Upper lobe of left lung (tissue), 4 donors: ENCODE measurements at regions not wholly inside any gene's neighbourhood (a gene's known extent, or its start where the extent isn't known, plus 50 kb on each side); places are given as distances from the start of the nearest gene placed in this dataset.

Experiments
- POLR2AphosphoS5 ChIP-seq, 2 donors: sonication (generic); formaldehyde crosslinking; IDR thresholded peaks; one replicate each; pipeline ENCODE4 v1.5.1; 2017; ENCODE audit warnings: antibody characterized with exemption in 2 of 2
- TF ChIP-seq, protein P1 (sequence below), 6 experiments: fragments of 450-650 bp in 4 of 6; fragments of 200-600 bp in 2 of 6; sonication (generic) in 2 of 6; IDR thresholded peaks; one replicate each; pipeline ENCODE4 v1.5.1; 2016 to 2019; ENCODE audit warnings: antibody characterized with exemption in 6 of 6

DNA sequence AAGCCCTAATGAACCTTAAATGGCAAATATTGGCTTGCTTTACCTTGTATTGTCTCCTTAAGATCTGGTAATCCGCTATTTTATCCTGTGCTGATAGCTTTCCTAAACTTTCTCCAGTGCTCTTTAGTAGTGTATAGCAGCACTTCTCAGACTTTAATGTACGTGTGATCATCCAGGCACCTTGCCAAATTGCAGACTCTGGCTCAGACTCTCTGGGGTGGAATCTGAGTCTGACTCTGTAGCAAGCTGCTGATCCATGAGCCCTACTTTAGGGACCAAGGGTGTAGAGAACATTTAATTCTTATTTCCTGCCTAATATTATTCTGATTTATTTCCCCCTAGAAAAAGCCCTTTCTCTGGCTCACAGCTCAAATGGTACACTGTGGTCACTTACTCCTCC is 518.8 kb upstream of the ZNF385D start:
- TF ChIP-seq, protein P1, sequence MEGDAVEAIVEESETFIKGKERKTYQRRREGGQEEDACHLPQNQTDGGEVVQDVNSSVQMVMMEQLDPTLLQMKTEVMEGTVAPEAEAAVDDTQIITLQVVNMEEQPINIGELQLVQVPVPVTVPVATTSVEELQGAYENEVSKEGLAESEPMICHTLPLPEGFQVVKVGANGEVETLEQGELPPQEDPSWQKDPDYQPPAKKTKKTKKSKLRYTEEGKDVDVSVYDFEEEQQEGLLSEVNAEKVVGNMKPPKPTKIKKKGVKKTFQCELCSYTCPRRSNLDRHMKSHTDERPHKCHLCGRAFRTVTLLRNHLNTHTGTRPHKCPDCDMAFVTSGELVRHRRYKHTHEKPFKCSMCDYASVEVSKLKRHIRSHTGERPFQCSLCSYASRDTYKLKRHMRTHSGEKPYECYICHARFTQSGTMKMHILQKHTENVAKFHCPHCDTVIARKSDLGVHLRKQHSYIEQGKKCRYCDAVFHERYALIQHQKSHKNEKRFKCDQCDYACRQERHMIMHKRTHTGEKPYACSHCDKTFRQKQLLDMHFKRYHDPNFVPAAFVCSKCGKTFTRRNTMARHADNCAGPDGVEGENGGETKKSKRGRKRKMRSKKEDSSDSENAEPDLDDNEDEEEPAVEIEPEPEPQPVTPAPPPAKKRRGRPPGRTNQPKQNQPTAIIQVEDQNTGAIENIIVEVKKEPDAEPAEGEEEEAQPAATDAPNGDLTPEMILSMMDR (IDR thresholded peaks at IDR 0.05), result no peak
- no peak for TF ChIP-seq POLR2AphosphoS5 (IDR thresholded peaks at IDR 0.05)
